ENCODE measurements at regions not wholly inside any gene's neighbourhood (a gene's known extent, or its start where the extent isn't known, plus 50 kb on each side); places are given as distances from the start of the nearest gene placed in this dataset.
A peak's percentile ranks its signal among the peaks of the same experiment; 100 is the strongest.
"Not testable (repeated sequence)": the region's sequence is repeated elsewhere in the genome, so short reads cannot be mapped to it uniquely, and the experiment has no call there.

GRCh38 chr6:134386482-134386881 lies 68.6 kb upstream of the SGK1 start:
- DNase-seq: not testable (repeated sequence)

- DNase-seq: no peak
Measured at GRCh38 chr6:134381959-134382358, 64.0 kb upstream of the SGK1 start.

- DNase-seq: no peak
Measured at GRCh38 chr6:134379599-134379998, 61.7 kb upstream of the SGK1 start.

GRCh38 chr6:134379076-134379475 lies 61.2 kb upstream of the SGK1 start:
- no peak for DNase-seq

- DNase-seq: no peak
Measured at GRCh38 chr6:134378426-134378825, 60.5 kb upstream of the SGK1 start.

- no peak for DNase-seq
Measured at GRCh38 chr6:134376785-134377184, 58.9 kb upstream of the SGK1 start.

- DNase-seq: no peak
Measured at GRCh38 chr6:134375220-134375580, 57.3 kb upstream of the SGK1 start.

GRCh38 chr6:134374491-134375219 lies 56.7 kb upstream of the SGK1 start:
- peak; percentile 76 for DNase-seq

- no peak for DNase-seq
Measured at GRCh38 chr6:134373993-134374392, 56.1 kb upstream of the SGK1 start.

- peak; percentile 92 for DNase-seq
Measured at GRCh38 chr6:134373282-134373922, 55.5 kb upstream of the SGK1 start.

GRCh38 chr6:134372603-134373281 lies 54.8 kb upstream of the SGK1 start:
- DNase-seq: no peak

- no peak for DNase-seq
Measured at GRCh38 chr6:134368670-134369069, 50.8 kb upstream of the SGK1 start.

Data from fibroblast of skin of back (primary cell).